CD4-positive, alpha-beta T cell treated with Interleukin-17A for 1 hour (primary cell): ENCODE measurements at regions not wholly inside any gene's neighbourhood (a gene's known extent, or its start where the extent isn't known, plus 50 kb on each side); places are given as distances from the start of the nearest gene placed in this dataset.

Experiments
- DNase-seq: peaks from one replicate; pipeline ENCODE4 v3.0.0-alpha.2; 2020

- no peak for DNase-seq
Measured at GRCh38 chr11:116193321-116194131, 579.3 kb downstream of the BUD13 start.

- no peak for DNase-seq
Measured at GRCh38 chr11:116192509-116193210, 580.1 kb downstream of the BUD13 start.

GRCh38 chr11:116190861-116191260 is 581.9 kb downstream of the BUD13 start:
- no peak for DNase-seq

GRCh38 chr11:116189408-116190170 is 583.2 kb downstream of the BUD13 start:
- no peak for DNase-seq

GRCh38 chr11:116188350-116188749 is 584.4 kb downstream of the BUD13 start:
- DNase-seq: no peak

- DNase-seq: no peak
Measured at GRCh38 chr11:116187026-116187425, 585.8 kb downstream of the BUD13 start.

- DNase-seq: no peak
Measured at GRCh38 chr11:116185551-116185950, 587.2 kb downstream of the BUD13 start.

GRCh38 chr11:116184763-116185162 is 588.0 kb downstream of the BUD13 start:
- DNase-seq: no peak

- DNase-seq: no peak
Measured at GRCh38 chr11:116182356-116182966, 590.3 kb downstream of the BUD13 start.

GRCh38 chr11:116180806-116181600 is 591.8 kb downstream of the BUD13 start:
- no peak for DNase-seq

GRCh38 chr11:116179401-116179800 is 593.4 kb downstream of the BUD13 start:
- no peak for DNase-seq

GRCh38 chr11:116177521-116178210 is 595.1 kb downstream of the BUD13 start:
- DNase-seq: no peak

- DNase-seq: no peak
Measured at GRCh38 chr11:116176484-116177005, 596.2 kb downstream of the BUD13 start.

- DNase-seq: no peak
Measured at GRCh38 chr11:116175707-116176106, 597.1 kb downstream of the BUD13 start.

- DNase-seq: no peak
Measured at GRCh38 chr11:116173941-116174911, 598.6 kb downstream of the BUD13 start.

- no peak for DNase-seq
Measured at GRCh38 chr11:116173506-116173905, 599.3 kb downstream of the BUD13 start.

- DNase-seq: no peak
Measured at GRCh38 chr11:116172851-116173250, 599.9 kb downstream of the BUD13 start.

GRCh38 chr11:116172156-116172555 is 600.6 kb downstream of the BUD13 start:
- no peak for DNase-seq

GRCh38 chr11:116171271-116172140 is 601.3 kb downstream of the BUD13 start:
- no peak for DNase-seq
